ENCODE measurements at regions not wholly inside any gene's neighbourhood (a gene's known extent, or its start where the extent isn't known, plus 50 kb on each side); places are given as distances from the start of the nearest gene placed in this dataset.
"Not testable (repeated sequence)": the region's sequence is repeated elsewhere in the genome, so short reads cannot be mapped to it uniquely, and the experiment has no call there.

- no peak for DNase-seq (ENCODE audit: low read depth, low spot score)
These were observed 672.2 kb downstream of the EPM2A start for GRCh38 chr6:145063091-145063490.

- DNase-seq (ENCODE audit: low read depth, low spot score): no peak
These were observed 667.9 kb downstream of the EPM2A start for GRCh38 chr6:145067430-145067829.

- DNase-seq (ENCODE audit: low read depth, low spot score): no peak
These were observed 666.7 kb downstream of the EPM2A start for GRCh38 chr6:145068577-145068976.

DNA sequence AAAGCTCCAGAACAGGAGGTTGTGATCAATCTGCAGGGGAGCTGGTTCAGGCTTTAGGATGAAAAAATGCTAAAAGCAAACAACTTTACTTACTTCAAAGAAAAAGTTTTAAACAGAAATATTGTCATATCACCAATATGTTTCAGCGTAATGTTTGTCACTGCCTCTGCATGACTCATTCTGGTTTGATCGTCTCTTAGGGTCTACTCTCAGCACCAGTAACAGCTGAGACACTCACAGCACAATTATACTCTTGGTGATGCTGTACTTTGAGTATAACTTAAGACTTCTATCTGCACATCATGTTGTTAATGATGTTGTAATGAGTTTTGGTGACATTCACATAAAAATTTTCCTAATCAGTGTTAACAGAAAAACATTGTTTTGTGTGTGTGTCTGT is 665.4 kb downstream of the EPM2A start:
- DNase-seq (ENCODE audit: low read depth, low spot score): no peak

GRCh38 chr6:145070791-145071190 is 664.5 kb downstream of the EPM2A start:
- no peak for DNase-seq (ENCODE audit: low read depth, low spot score)

- DNase-seq (ENCODE audit: low read depth, low spot score): no peak
These were observed 663.5 kb downstream of the EPM2A start for GRCh38 chr6:145071836-145072235.

GRCh38 chr6:145073811-145074210 is 661.5 kb downstream of the EPM2A start:
- no peak for DNase-seq (ENCODE audit: low read depth, low spot score)

- no peak for DNase-seq (ENCODE audit: low read depth, low spot score)
These were observed 660.5 kb downstream of the EPM2A start for GRCh38 chr6:145074805-145075204.

DNA sequence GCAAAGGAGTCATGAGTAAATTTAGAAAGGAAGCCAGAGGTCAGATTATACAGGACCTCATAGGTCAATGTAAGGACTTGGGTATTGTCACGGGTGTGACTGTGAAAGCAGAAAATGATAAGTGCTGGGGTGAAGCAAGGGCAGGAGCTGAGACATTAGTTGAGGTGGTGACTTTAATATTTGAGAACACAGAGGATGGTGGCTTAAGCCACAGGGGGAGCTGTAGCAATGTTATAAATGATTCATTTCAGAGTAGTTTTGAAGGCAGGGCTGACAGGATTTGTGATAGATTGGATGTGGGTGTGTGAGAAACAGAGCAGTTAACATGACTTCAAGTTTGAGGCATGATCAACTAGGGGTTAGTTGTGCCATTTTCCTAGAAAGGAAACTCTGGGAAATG is 659.9 kb downstream of the EPM2A start:
- no peak for DNase-seq (ENCODE audit: low read depth, low spot score)

DNA sequence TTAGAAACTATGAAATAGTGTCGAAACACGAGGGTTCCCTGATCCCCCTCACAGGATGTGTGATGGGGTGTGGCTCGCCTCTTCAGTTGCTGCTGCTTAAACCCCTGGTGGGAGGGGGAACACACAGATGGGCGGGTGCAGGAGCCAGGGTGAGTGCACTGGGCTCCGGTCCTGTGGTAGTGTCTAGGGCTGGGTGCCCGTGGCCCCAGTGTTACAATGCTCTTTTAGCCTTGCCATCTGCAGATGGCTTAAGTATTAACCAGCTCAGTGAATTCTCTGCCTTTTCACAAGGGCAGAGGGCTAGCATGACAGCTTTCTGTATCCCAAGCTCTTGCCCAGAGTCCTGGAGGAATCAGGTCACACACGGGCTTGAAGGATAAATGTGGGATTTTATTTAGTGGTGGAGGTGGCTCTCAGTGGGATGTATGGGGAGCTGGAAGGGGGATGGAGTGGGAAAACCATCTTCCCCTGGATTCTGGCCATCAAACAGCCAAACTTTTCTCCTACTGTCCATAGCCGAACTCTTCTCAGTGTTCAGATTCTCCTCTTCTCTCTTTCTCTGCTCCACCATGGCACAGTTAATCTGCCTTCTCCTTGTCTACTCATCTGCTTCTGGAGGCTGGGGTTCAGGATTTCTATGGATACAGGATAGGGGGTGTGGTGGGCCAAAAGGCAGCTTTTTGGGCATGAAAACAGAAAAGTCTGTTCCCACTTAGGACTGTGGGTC is 659.0 kb downstream of the EPM2A start:
- no peak for DNase-seq (ENCODE audit: low read depth, low spot score)

DNA sequence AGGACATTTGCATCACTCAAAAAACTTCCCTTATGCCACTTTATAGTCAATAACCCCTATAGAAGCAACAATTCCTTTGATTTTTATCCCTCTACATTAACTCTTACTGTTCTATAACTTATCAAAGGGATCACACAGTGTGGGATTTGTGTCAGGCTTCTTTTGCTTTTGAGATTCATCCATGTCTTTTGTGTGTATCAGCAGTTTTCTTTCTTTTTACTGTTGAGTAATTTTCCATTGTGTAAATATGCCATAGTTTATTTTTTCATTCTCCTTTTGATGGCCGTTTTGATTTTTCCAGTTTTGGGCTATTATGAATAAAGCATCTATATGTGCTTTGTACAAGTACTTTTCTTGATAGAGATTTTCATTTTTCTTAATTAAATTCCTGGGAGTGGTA is 657.9 kb downstream of the EPM2A start:
- DNase-seq (ENCODE audit: low read depth, low spot score): no peak

DNA sequence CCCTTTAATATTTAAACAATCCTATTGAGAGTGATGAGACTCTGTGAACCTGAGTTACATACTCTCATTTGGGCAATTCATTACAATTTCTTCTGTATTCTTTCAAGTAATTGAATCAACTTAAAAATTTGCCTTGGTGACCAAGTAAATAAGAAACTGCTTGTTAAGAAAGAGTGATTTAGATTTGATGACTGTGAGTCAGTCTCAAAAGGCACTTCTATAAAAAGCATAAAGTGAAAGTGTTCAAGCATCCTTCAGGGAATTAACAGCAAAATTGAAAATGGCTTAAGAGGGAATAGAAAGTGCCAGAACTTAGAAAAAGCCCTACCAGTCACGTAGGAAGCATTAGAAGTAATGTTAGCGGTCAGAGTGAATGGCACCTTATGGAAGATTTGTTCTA is 654.7 kb downstream of the EPM2A start:
- no peak for DNase-seq (ENCODE audit: low read depth, low spot score)

- no peak for DNase-seq (ENCODE audit: low read depth, low spot score)
These were observed 653.6 kb downstream of the EPM2A start for GRCh38 chr6:145081677-145082076.

- DNase-seq (ENCODE audit: low read depth, low spot score): no peak
These were observed 653.0 kb downstream of the EPM2A start for GRCh38 chr6:145082359-145082758.

DNA sequence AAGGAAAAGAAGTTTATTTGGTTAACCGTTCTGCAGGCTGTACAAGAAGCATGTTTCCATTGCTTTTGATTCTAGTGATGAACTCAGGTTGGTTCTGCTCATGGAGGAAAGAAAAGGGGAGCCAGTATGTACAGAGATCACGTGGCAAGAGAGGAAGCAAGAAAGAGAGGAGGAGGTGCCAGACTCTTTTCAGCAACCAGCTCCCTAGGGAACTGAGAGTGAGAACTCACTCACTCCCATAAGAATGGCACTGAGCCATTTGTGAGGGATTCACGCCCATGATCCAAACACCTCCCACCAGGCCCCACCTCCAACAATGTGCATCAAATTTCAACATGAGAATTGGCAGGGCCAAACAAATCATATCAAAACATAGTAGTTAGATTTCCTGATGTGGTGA is 649.1 kb downstream of the EPM2A start:
- DNase-seq (ENCODE audit: low read depth, low spot score): no peak

- no peak for DNase-seq (ENCODE audit: low read depth, low spot score)
These were observed 648.3 kb downstream of the EPM2A start for GRCh38 chr6:145087034-145087433.

- no peak for DNase-seq (ENCODE audit: low read depth, low spot score)
These were observed 644.3 kb downstream of the EPM2A start for GRCh38 chr6:145090801-145091585.

DNA sequence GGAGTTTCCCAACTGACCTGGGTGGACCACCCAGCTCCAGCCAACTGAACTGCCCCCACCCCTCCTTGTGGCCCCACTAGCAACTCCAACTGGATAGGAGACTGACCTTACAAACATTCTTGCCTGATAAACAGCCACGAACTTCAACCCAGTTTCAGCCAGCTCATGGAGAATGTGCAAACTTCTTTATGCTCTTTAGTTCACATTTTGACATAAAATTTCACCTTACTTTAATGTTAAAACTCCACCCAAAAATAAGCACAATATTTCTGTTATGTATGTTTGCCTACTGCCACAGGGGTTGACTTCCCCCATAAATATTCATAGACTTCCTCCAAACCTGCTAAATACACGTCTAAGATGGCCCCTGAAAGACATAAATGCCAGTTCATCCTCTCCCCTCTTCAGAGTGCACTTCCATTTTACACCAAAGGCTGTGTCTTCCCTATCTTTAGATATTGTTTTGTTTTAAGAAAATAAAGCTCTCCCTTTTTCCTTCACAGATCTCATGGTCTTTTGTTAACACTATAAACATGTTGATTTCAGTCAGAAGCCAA is 643.7 kb downstream of the EPM2A start:
- no peak for DNase-seq (ENCODE audit: low read depth, low spot score)

DNA sequence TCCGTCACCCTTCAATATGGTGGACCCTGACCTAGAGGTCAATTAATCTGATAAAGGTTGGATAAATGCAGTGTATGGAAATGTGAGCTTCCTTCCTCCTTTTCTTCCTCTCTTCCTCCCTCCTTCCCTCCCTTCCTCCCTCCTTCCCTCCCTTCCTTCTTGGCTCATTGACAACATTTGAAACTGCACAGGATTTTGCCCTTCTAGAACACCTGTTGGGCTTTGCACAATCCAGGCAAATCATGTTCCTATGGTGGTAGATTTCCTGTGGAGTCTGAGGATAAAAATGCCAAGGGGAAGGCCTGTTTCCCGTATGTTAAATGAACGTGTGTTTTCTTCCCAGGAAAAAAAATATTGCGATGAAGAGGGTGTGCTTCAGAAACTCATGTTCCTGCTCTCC is 642.8 kb downstream of the EPM2A start:
- DNase-seq (ENCODE audit: low read depth, low spot score): no peak

- DNase-seq (ENCODE audit: low read depth, low spot score): no peak
These were observed 642.1 kb downstream of the EPM2A start for GRCh38 chr6:145093226-145093625.

DNA sequence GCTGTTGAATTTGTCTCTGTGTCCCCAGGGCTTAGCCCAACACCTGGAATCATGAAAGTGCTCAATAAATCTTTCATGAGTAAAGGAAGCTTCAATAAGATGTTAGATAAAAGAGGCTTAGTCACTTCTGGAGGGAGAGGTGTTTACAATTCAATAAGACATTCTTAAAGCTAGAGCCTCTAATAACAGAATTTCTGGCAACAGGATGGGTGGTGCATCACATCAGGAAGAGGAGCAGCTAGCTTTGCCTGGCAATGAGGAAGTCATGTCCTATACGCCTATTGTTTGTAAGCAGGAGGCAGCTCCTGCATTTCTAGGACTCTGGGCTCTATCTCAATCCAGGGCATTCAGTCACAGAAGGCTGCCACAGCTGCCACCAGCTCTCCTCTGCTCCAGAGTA is 638.5 kb downstream of the EPM2A start:
- no peak for DNase-seq (ENCODE audit: low read depth, low spot score)

GRCh38 chr6:145098127-145098526 is 637.2 kb downstream of the EPM2A start:
- not testable (repeated sequence) for DNase-seq (ENCODE audit: low read depth, low spot score)

- DNase-seq (ENCODE audit: low read depth, low spot score): no peak
These were observed 635.6 kb downstream of the EPM2A start for GRCh38 chr6:145099713-145100112.
